ENCODE measurements at regions not wholly inside any gene's neighbourhood (a gene's known extent, or its start where the extent isn't known, plus 50 kb on each side); places are given as distances from the start of the nearest gene placed in this dataset.

- TF ChIP-seq, protein P1, sequence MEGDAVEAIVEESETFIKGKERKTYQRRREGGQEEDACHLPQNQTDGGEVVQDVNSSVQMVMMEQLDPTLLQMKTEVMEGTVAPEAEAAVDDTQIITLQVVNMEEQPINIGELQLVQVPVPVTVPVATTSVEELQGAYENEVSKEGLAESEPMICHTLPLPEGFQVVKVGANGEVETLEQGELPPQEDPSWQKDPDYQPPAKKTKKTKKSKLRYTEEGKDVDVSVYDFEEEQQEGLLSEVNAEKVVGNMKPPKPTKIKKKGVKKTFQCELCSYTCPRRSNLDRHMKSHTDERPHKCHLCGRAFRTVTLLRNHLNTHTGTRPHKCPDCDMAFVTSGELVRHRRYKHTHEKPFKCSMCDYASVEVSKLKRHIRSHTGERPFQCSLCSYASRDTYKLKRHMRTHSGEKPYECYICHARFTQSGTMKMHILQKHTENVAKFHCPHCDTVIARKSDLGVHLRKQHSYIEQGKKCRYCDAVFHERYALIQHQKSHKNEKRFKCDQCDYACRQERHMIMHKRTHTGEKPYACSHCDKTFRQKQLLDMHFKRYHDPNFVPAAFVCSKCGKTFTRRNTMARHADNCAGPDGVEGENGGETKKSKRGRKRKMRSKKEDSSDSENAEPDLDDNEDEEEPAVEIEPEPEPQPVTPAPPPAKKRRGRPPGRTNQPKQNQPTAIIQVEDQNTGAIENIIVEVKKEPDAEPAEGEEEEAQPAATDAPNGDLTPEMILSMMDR (IDR thresholded peaks at IDR 0.05), result no peak
- no peak for TF ChIP-seq POLR2A (IDR thresholded peaks at IDR 0.05)
These were observed 128.7 kb downstream of the CEP120 start for GRCh38 chr5:123294544-123294943.
